PC-9 (cell line): ENCODE measurements at regions not wholly inside any gene's neighbourhood (a gene's known extent, or its start where the extent isn't known, plus 50 kb on each side); places are given as distances from the start of the nearest gene placed in this dataset.

Experiments
- EZH2 ChIP-seq: fragments of 200-600 bp; sonication (generic); IDR thresholded peaks from 2 replicates; pipeline ENCODE4 v1.8.0; 2017; ENCODE audit warnings: antibody characterized with exemption, low read depth
- TF ChIP-seq, protein P1 (sequence below): fragments of 200-600 bp; sonication (generic); conservative IDR thresholded peaks from 2 replicates; pipeline ENCODE4 v1.6.1; 2017; ENCODE audit warnings: mixed run types, antibody characterized with exemption, mild to moderate bottlenecking, moderate library complexity

DNA sequence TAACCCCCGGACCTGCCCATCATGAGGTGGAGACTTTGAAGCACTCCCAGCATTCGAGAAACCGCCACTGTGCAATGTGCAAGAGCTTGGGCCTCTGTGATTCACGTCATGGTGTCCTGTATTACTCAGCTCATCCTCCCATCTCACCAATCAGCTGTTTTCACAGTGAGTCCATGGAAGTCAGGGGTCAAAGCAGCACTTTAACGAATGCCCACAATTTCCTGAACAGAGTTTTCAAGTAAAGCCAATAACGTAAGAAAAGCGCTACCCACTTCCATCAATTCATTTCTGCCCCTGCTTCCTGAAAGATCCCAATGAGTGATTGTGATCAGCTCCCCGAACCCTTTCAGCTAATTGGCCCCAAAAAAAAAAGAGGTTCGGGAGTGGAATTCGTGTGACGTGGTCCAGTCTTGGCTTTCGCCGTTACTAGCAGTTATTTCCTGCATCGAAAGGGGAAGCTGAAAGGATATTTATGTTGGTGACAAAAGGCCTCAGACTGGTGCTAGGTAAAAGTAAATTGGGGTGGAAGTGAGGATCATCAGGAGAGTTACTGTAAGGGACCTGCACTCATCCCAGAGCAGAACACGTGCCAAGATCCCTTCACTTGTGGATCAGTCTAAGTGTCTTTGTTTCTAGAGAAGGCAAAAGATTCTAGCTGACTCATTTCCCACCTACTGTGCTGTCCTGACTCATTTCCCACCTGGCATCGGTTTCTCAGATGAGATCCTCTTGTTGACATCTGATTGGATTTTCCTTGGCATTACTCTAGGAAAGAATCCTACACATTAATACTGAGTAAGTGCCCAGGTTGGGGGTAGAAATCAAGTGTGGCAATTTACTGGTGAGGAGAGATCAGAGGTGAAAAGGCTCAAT lies 136.7 kb upstream of the NUDT7 start:
- TF ChIP-seq, protein P1, sequence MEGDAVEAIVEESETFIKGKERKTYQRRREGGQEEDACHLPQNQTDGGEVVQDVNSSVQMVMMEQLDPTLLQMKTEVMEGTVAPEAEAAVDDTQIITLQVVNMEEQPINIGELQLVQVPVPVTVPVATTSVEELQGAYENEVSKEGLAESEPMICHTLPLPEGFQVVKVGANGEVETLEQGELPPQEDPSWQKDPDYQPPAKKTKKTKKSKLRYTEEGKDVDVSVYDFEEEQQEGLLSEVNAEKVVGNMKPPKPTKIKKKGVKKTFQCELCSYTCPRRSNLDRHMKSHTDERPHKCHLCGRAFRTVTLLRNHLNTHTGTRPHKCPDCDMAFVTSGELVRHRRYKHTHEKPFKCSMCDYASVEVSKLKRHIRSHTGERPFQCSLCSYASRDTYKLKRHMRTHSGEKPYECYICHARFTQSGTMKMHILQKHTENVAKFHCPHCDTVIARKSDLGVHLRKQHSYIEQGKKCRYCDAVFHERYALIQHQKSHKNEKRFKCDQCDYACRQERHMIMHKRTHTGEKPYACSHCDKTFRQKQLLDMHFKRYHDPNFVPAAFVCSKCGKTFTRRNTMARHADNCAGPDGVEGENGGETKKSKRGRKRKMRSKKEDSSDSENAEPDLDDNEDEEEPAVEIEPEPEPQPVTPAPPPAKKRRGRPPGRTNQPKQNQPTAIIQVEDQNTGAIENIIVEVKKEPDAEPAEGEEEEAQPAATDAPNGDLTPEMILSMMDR = no peak
- TF ChIP-seq EZH2 = no peak
